Breast epithelium (tissue), 4 donors: ENCODE measurements at regions not wholly inside any gene's neighbourhood (a gene's known extent, or its start where the extent isn't known, plus 50 kb on each side); places are given as distances from the start of the nearest gene placed in this dataset.

Experiments
- DNase-seq, 2 donors: peaks; one replicate each; pipeline ENCODE4 v3.0.0-alpha.2; 2019; ENCODE audit warnings: low spot score in 2 of 2
- H3K27ac ChIP-seq, 2 donors: fragments of 200-600 bp; sonication (generic) in 1 of 2; one replicate each; pipeline ENCODE4 v1.5.1; 2016 to 2019; ENCODE audit warnings: mild to moderate bottlenecking in 1 of 2
- H3K27me3 ChIP-seq, 2 donors: fragments of 200-600 bp; sonication (generic) in 1 of 2; one replicate each; pipeline versions ENCODE4 v1.5.1 to v1.6.0; 2017 to 2019; ENCODE audit warnings: control low read depth in 1 of 2, mild to moderate bottlenecking in 1 of 2
- H3K36me3 ChIP-seq: fragments of 200-600 bp; one replicate; pipeline ENCODE4 v1.5.1; 2019
- H3K4me1 ChIP-seq, 2 donors: fragments of 200-600 bp; sonication (generic); one replicate each; pipeline ENCODE4 v1.5.1; 2016 to 2019; ENCODE audit warnings: control low read depth in 1 of 2
- H3K4me3 ChIP-seq, 3 donors: fragments of 200-600 bp; sonication (generic); 1 replicate in 2 of 3; 2 replicates in 1 of 3; pipeline ENCODE4 v1.5.1; 2016 to 2019; ENCODE audit warnings: mild to moderate bottlenecking in 3 of 3, moderate library complexity in 2 of 3
- H3K9me3 ChIP-seq, 2 donors: fragments of 200-600 bp; sonication (generic) in 1 of 2; one replicate each; pipeline ENCODE4 v1.5.1; 2016 to 2019; ENCODE audit warnings: control low read depth in 1 of 2
- POLR2A ChIP-seq: fragments of 450-650 bp; IDR thresholded peaks from one replicate; pipeline ENCODE4 v1.6.1; 2016; ENCODE audit warnings: antibody characterized with exemption, mild to moderate bottlenecking, moderate library complexity
- POLR2AphosphoS5 ChIP-seq, 3 donors: sonication (generic); formaldehyde crosslinking; IDR thresholded peaks; one replicate each; pipeline ENCODE4 v1.6.1; 2017; ENCODE audit warnings: antibody characterized with exemption in 3 of 3
- intact Hi-C: fragments of 100-400 bp; cut with DNase I; formaldehyde crosslinking; loops from one replicate; pipeline ENCODE4 v1.15.1; 2023; ENCODE audit warnings: low total_unique reads
- TF ChIP-seq, protein P1 (sequence below), 3 donors: fragments of 450-650 bp; IDR thresholded peaks; one replicate each; pipeline ENCODE4 v1.5.1; 2016 to 2017; ENCODE audit warnings: antibody characterized with exemption in 3 of 3, mild to moderate bottlenecking in 3 of 3, moderate library complexity in 3 of 3

GRCh38 chr5:106361905-106362304 is 1308.8 kb downstream of the EFNA5 start:
- intact Hi-C loops, result no loop called here
- no peaks in the 10 kb centered on the region for H3K36me3 ChIP-seq
- peaks cover 0 to 6% of the 10 kb centered on the region in 2 donors for H3K9me3 ChIP-seq
- no peak for TF ChIP-seq POLR2AphosphoS5 (IDR thresholded peaks at IDR 0.05)
- TF ChIP-seq, protein P1, sequence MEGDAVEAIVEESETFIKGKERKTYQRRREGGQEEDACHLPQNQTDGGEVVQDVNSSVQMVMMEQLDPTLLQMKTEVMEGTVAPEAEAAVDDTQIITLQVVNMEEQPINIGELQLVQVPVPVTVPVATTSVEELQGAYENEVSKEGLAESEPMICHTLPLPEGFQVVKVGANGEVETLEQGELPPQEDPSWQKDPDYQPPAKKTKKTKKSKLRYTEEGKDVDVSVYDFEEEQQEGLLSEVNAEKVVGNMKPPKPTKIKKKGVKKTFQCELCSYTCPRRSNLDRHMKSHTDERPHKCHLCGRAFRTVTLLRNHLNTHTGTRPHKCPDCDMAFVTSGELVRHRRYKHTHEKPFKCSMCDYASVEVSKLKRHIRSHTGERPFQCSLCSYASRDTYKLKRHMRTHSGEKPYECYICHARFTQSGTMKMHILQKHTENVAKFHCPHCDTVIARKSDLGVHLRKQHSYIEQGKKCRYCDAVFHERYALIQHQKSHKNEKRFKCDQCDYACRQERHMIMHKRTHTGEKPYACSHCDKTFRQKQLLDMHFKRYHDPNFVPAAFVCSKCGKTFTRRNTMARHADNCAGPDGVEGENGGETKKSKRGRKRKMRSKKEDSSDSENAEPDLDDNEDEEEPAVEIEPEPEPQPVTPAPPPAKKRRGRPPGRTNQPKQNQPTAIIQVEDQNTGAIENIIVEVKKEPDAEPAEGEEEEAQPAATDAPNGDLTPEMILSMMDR (IDR thresholded peaks at IDR 0.05), result no peak
- no peak for TF ChIP-seq POLR2A
- no peaks in the 10 kb centered on the region for H3K4me1 ChIP-seq
- H3K27ac ChIP-seq, result no peak overlapping the region
- H3K27me3 ChIP-seq, result no peaks in the 10 kb centered on the region
- no peak overlapping the region for H3K4me3 ChIP-seq
- DNase-seq, result no peak

GRCh38 chr5:106331415-106331814 is 1339.3 kb downstream of the EFNA5 start:
- Histone ChIP-seq H3K36me3 (no peaks in the 10 kb centered on the region), H3K27me3 (no peaks in the 10 kb centered on the region), H3K27ac (no peak overlapping the region), H3K4me3 (no peak overlapping the region), H3K9me3 (no peaks in the 10 kb centered on the region), H3K4me1 (no peaks in the 10 kb centered on the region)
- intact Hi-C loops, result no loop called here
- no peak for TF ChIP-seq POLR2AphosphoS5 (IDR thresholded peaks at IDR 0.05)
- DNase-seq, result no peak

GRCh38 chr5:106324356-106324755 is 1346.4 kb downstream of the EFNA5 start:
- Histone ChIP-seq H3K27ac (no peak overlapping the region), H3K27me3 (no peaks in the 10 kb centered on the region), H3K36me3 (no peaks in the 10 kb centered on the region), H3K9me3 (no peaks in the 10 kb centered on the region), H3K4me1 (no peaks in the 10 kb centered on the region), H3K4me3 (no peak overlapping the region)
- intact Hi-C loops, result no loop called here
- DNase-seq, result no peak
- TF ChIP-seq, protein P1 (IDR thresholded peaks at IDR 0.05), result no peak
- no peak for TF ChIP-seq POLR2A
- no peak for TF ChIP-seq POLR2AphosphoS5 (IDR thresholded peaks at IDR 0.05)

GRCh38 chr5:106321242-106321641 is 1349.5 kb downstream of the EFNA5 start:
- Histone ChIP-seq H3K4me3 (no peak overlapping the region), H3K27me3 (no peaks in the 10 kb centered on the region), H3K4me1 (no peaks in the 10 kb centered on the region), H3K27ac (no peak overlapping the region), H3K9me3 (no peaks in the 10 kb centered on the region), H3K36me3 (no peaks in the 10 kb centered on the region)
- TF ChIP-seq, protein P1 (IDR thresholded peaks at IDR 0.05), result no peak
- TF ChIP-seq POLR2A (no peak), POLR2AphosphoS5 (IDR thresholded peaks at IDR 0.05) (no peak)
- intact Hi-C loops, result no loop called here
- DNase-seq, result no peak

DNA sequence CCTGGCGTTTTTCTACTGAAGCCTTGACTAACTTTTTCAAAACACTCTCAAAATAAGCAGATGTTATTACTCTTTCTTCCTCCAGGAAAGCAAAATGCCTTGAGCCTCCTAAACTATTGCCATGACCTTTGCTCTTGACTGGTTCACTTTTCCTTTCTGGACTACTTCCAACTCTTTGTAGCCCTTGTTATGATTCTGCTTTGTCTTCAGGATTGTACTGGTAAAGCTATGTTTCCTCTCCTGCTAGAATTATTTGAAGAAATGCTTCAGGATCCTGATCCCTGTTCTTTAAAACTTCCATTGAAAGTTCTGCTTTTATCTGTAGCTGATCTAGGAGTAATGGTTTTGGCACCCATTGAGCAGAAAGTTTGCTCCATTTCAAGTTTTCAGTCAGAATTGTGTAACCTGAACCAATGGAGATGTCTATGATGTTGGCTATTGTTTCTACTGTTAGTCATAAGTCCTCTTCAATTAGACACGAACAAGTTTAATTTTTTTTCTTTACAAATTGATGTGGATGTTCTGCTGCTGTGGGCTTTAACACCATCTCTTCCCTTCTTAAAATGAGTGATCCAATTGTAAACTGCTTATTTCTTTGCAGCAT is 1356.4 kb downstream of the EFNA5 start:
- intact Hi-C loops, result no loop called here
- no peaks in the 10 kb centered on the region for H3K36me3 ChIP-seq
- H3K27ac ChIP-seq, result no peak overlapping the region
- H3K4me1 ChIP-seq, result no peaks in the 10 kb centered on the region
- H3K27me3 ChIP-seq, result no peaks in the 10 kb centered on the region
- no peaks in the 10 kb centered on the region for H3K9me3 ChIP-seq
- no peak for TF ChIP-seq POLR2AphosphoS5 (IDR thresholded peaks at IDR 0.05)
- no peak for TF ChIP-seq POLR2A
- TF ChIP-seq, protein P1 (IDR thresholded peaks at IDR 0.05), result no peak
- no peak overlapping the region for H3K4me3 ChIP-seq
- no peak for DNase-seq

GRCh38 chr5:106312360-106312759 is 1358.4 kb downstream of the EFNA5 start:
- no peak overlapping the region for H3K27ac ChIP-seq
- no peak for DNase-seq
- H3K4me1 ChIP-seq, result no peaks in the 10 kb centered on the region
- no peaks in the 10 kb centered on the region for H3K27me3 ChIP-seq
- H3K36me3 ChIP-seq, result no peaks in the 10 kb centered on the region
- intact Hi-C loops, result no loop called here
- H3K4me3 ChIP-seq, result no peak overlapping the region
- no peaks in the 10 kb centered on the region for H3K9me3 ChIP-seq
- TF ChIP-seq POLR2AphosphoS5 (IDR thresholded peaks at IDR 0.05), result no peak
- TF ChIP-seq POLR2A, result no peak
- TF ChIP-seq, protein P1 (IDR thresholded peaks at IDR 0.05), result no peak
